Thyroid gland (tissue), 4 donors: ENCODE measurements at regions not wholly inside any gene's neighbourhood (a gene's known extent, or its start where the extent isn't known, plus 50 kb on each side); places are given as distances from the start of the nearest gene placed in this dataset.

Experiments
- POLR2A ChIP-seq, 2 donors: fragments of 450-650 bp; IDR thresholded peaks; one replicate each; pipeline ENCODE4 v1.6.1; 2017; ENCODE audit warnings: antibody characterized with exemption in 2 of 2, mild to moderate bottlenecking in 2 of 2, moderate library complexity in 1 of 2
- TF ChIP-seq, protein P1 (sequence below), 6 experiments: fragments of 200-600 bp in 3 of 6; fragments of 450-650 bp in 3 of 6; sonication (generic) in 3 of 6; IDR thresholded peaks; one replicate each; pipeline ENCODE4 v1.5.1; 2016 to 2019; ENCODE audit warnings: antibody characterized with exemption in 6 of 6, mild to moderate bottlenecking in 2 of 6, inconsistent platforms in 1 of 6, moderate library complexity in 1 of 6

DNA sequence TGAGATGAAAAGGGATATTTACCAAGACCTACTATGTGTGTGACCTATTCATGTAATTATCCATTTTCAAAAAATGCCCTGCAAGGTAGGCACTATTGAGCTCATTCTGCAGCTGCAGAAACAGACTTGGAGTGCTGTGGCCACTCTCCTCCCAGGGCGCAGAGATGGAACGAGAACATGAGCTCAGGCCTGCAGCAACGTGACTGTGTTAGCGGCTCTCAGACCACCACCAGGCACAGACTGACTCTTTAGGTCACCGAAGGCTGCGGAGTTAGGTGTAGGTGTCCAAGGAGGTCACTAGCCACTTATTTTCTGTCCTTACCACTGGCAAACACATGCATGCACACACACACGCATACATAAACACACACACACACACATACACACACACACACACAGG, 271.4 kb upstream of the DIO3 start:
- TF ChIP-seq, protein P1, sequence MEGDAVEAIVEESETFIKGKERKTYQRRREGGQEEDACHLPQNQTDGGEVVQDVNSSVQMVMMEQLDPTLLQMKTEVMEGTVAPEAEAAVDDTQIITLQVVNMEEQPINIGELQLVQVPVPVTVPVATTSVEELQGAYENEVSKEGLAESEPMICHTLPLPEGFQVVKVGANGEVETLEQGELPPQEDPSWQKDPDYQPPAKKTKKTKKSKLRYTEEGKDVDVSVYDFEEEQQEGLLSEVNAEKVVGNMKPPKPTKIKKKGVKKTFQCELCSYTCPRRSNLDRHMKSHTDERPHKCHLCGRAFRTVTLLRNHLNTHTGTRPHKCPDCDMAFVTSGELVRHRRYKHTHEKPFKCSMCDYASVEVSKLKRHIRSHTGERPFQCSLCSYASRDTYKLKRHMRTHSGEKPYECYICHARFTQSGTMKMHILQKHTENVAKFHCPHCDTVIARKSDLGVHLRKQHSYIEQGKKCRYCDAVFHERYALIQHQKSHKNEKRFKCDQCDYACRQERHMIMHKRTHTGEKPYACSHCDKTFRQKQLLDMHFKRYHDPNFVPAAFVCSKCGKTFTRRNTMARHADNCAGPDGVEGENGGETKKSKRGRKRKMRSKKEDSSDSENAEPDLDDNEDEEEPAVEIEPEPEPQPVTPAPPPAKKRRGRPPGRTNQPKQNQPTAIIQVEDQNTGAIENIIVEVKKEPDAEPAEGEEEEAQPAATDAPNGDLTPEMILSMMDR (IDR thresholded peaks at IDR 0.05): no peak
- TF ChIP-seq POLR2A (IDR thresholded peaks at IDR 0.05): no peak
